Stomach (tissue), 4 donors: ENCODE measurements at regions not wholly inside any gene's neighbourhood (a gene's known extent, or its start where the extent isn't known, plus 50 kb on each side); places are given as distances from the start of the nearest gene placed in this dataset.

Experiments
- EP300 ChIP-seq: sonication (generic); formaldehyde crosslinking; IDR thresholded peaks from one replicate; pipeline ENCODE4 v1.6.1; 2017; ENCODE audit warnings: antibody characterized with exemption
- POLR2A ChIP-seq, 4 donors: fragments of 450-650 bp; IDR thresholded peaks; one replicate each; pipeline ENCODE4 v1.6.1; 2016; ENCODE audit warnings: antibody characterized with exemption in 4 of 4, control low read depth in 2 of 4, mild to moderate bottlenecking in 1 of 4, moderate library complexity in 1 of 4
- POLR2AphosphoS5 ChIP-seq, 3 donors: sonication (generic); formaldehyde crosslinking; IDR thresholded peaks; one replicate each; pipeline ENCODE4 v1.6.1; 2016; ENCODE audit warnings: antibody characterized with exemption in 3 of 3
- TF ChIP-seq, protein P1 (sequence below), 7 experiments: fragments of 450-650 bp in 4 of 7; fragments of 200-600 bp in 3 of 7; sonication (generic) in 3 of 7; IDR thresholded peaks; one replicate each; pipeline ENCODE4 v1.5.1; 2016 to 2019; ENCODE audit warnings: antibody characterized with exemption in 7 of 7, control low read depth in 2 of 7, mild to moderate bottlenecking in 1 of 7

DNA sequence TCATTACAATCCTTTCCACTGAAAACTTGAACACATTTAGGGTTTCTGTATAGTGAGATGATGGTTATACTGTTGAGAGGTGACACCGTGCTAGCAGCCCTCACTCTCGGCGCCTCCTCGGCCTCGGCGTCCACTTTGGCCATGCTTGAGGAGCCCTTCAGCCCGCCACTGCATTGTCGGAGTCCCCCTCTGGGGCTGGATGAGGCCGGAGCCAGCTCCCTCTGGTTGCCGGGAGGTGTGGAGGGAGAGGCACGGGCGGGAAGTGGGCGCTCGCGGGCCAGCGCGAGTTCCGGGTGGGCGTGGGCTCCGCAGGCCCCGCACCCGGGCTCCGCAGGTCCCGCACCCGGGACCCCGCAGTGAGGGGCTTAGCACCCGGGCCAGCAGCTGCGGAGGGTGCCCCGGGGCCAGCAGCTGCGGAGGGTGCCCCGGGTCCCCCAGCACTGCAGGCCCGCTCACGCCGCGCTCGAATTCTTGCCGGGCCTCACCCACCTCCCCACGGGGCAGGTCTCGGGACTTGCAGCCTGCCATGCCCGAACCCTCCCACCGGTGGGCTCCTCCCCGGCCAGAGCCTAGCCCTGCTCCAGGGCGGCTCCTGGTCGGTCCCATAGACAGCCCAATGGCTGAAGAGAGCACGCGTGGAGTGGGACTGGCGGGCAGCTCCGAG, 145.9 kb upstream of the ZNF608 start:
- TF ChIP-seq, protein P1, sequence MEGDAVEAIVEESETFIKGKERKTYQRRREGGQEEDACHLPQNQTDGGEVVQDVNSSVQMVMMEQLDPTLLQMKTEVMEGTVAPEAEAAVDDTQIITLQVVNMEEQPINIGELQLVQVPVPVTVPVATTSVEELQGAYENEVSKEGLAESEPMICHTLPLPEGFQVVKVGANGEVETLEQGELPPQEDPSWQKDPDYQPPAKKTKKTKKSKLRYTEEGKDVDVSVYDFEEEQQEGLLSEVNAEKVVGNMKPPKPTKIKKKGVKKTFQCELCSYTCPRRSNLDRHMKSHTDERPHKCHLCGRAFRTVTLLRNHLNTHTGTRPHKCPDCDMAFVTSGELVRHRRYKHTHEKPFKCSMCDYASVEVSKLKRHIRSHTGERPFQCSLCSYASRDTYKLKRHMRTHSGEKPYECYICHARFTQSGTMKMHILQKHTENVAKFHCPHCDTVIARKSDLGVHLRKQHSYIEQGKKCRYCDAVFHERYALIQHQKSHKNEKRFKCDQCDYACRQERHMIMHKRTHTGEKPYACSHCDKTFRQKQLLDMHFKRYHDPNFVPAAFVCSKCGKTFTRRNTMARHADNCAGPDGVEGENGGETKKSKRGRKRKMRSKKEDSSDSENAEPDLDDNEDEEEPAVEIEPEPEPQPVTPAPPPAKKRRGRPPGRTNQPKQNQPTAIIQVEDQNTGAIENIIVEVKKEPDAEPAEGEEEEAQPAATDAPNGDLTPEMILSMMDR (IDR thresholded peaks at IDR 0.05) = no peak
- no peak for TF ChIP-seq POLR2A (IDR thresholded peaks at IDR 0.05)
- TF ChIP-seq EP300 = no peak
- no peak for TF ChIP-seq POLR2AphosphoS5 (IDR thresholded peaks at IDR 0.05)
